Activated CD4-positive, alpha-beta memory T cell treated with anti-CD3 and anti-CD28 coated beads for 36 hours (primary cell): ENCODE measurements at regions not wholly inside any gene's neighbourhood (a gene's known extent, or its start where the extent isn't known, plus 50 kb on each side); places are given as distances from the start of the nearest gene placed in this dataset.
"Not testable (repeated sequence)": the region's sequence is repeated elsewhere in the genome, so short reads cannot be mapped to it uniquely, and the experiment has no call there.

Experiments
- CTCF ChIA-PET: fragments of 350-600 bp; sonication (Branson Sonifier 250); formaldehyde crosslinking; loops from one replicate; lab custom pipeline; 2021; ENCODE audit warnings: antibody characterized with exemption, inconsistent platforms; lab: Charles Lee
- POLR2A ChIA-PET: fragments of 350-600 bp; sonication (Branson Sonifier 250); formaldehyde crosslinking; loops from one replicate; lab custom pipeline; 2021; ENCODE audit warnings: antibody characterized with exemption; lab: Charles Lee
- DNase-seq: peaks from one replicate; pipeline ENCODE4 v3.0.0-alpha.2; 2020
- H3K27ac Mint-ChIP-seq: one replicate; pipeline ENCODE4 v1.8.0; 2021; ENCODE audit warnings: mixed read lengths
- H3K27me3 Mint-ChIP-seq: one replicate; pipeline ENCODE4 v1.8.0; 2021; ENCODE audit warnings: mixed read lengths
- H3K36me3 Mint-ChIP-seq: one replicate; pipeline ENCODE4 v1.8.0; 2021; ENCODE audit warnings: mixed read lengths
- H3K4me1 Mint-ChIP-seq: one replicate; pipeline ENCODE4 v1.8.0; 2021; ENCODE audit warnings: low read depth, mixed read lengths
- H3K4me3 Mint-ChIP-seq: one replicate; pipeline ENCODE4 v1.8.0; 2021; ENCODE audit warnings: mild to moderate bottlenecking, mixed read lengths
- H3K9me3 Mint-ChIP-seq: one replicate; pipeline ENCODE4 v1.8.0; 2021; ENCODE audit warnings: mixed read lengths
- intact Hi-C: fragments of 100-400 bp; cut with micrococcal nuclease; formaldehyde crosslinking; loops from one replicate; pipeline ENCODE4 v1.15.1; 2023

DNA sequence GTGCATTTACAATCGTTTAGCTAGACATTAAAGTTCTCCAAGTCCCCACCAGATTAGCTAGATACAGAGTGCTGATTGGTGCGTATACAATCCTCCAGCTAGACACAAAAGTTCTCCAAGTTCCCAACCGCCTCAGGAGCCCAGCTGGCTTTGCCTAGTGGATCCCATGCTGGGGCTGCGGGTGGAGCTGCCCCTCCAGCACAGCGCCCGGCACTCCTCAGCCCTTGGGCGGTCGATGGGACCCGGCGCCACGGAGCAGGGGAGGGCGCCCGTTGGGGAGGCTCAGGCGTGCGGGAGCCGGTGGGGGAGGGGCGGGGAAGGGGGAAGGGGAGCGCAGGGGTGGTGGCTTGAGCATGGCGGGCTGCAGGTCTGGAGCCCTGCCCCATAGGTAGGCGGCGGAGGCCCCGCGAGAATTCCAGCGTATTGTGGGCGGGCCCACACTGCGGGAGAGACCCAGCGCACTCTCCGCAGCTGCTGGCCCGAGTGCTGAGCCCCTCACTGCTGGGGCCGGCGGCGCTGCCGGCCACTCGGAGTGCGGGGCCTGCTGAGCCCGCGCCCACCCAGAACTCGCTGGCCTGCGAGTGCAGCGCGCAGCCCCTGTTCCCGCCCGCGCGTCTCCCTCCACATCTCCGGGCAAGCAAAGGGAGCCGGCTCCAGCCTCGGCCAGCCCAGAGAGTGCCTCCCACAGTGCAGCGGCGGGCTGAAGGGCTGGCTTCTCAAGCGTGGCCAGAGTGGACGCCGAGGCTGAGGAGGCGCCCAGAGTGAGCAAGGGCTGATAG lies 907.5 kb downstream of the CDH8 start:
- Mint-ChIP-seq H3K4me1 (no peaks in the 10 kb centered on the region), H3K9me3 (peaks cover 37% of the 10 kb centered on the region), H3K27me3 (no peaks in the 10 kb centered on the region)

DNA sequence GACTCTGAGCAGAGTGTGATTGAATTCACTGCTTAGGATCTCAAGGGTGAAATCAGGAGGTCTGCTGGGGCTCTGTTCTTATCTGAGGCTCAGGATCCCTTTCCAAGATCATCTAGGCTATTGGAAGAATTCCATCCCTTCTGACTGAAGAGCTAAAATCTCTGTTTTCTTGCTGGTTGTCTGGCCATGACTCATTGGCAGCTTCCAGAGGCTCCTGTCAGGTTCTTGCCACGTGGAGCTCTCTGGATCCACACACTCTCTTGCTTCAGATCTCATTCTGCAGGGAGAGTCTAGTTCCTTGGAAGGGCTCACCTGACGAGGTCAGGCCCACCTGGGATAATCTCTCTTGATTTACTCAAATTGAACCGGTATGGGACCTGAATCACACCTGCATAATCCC lies 930.7 kb downstream of the CDH8 start:
- intact Hi-C loops = no loop called here
- no peak for DNase-seq
- no peak overlapping the region for H3K4me3 Mint-ChIP-seq
- H3K9me3 Mint-ChIP-seq = peaks cover 22% of the 10 kb centered on the region
- H3K36me3 Mint-ChIP-seq = no peaks in the 10 kb centered on the region
- H3K4me1 Mint-ChIP-seq = no peaks in the 10 kb centered on the region
- no peak overlapping the region for H3K27ac Mint-ChIP-seq
- H3K27me3 Mint-ChIP-seq = no peaks in the 10 kb centered on the region
- POLR2A ChIA-PET = no interaction called here
- CTCF ChIA-PET = no interaction called here

More for the DNA sequence above, 907.5 kb downstream of the CDH8 start:
- ChIA-PET POLR2A (no interaction called here), CTCF (no interaction called here)
- H3K4me3 Mint-ChIP-seq = no peak overlapping the region
- intact Hi-C loops = no loop called here
- DNase-seq = no peak
- no peaks in the 10 kb centered on the region for H3K36me3 Mint-ChIP-seq
- no peak overlapping the region for H3K27ac Mint-ChIP-seq

GRCh38 chr16:61098505-61098904 lies 937.7 kb downstream of the CDH8 start:
- H3K36me3 Mint-ChIP-seq = no peaks in the 10 kb centered on the region
- H3K27ac Mint-ChIP-seq = no peak overlapping the region
- no peak overlapping the region for H3K4me3 Mint-ChIP-seq
- intact Hi-C loops = no loop called here
- no peaks in the 10 kb centered on the region for H3K4me1 Mint-ChIP-seq
- no peak for DNase-seq
- peaks cover 35% of the 10 kb centered on the region for H3K9me3 Mint-ChIP-seq
- H3K27me3 Mint-ChIP-seq = no peaks in the 10 kb centered on the region
- ChIA-PET CTCF (no interaction called here), POLR2A (no interaction called here)

GRCh38 chr16:61091300-61091699 lies 944.9 kb downstream of the CDH8 start:
- H3K36me3 Mint-ChIP-seq, H3K27me3 Mint-ChIP-seq, CTCF ChIA-PET, DNase-seq, POLR2A ChIA-PET, H3K4me3 Mint-ChIP-seq, intact Hi-C loops, H3K4me1 Mint-ChIP-seq, H3K27ac Mint-ChIP-seq: not testable (repeated sequence)
- peaks cover 52% of the 10 kb centered on the region for H3K9me3 Mint-ChIP-seq

GRCh38 chr16:61083711-61084110 lies 952.5 kb downstream of the CDH8 start:
- no peaks in the 10 kb centered on the region for H3K27me3 Mint-ChIP-seq
- H3K4me1 Mint-ChIP-seq = no peaks in the 10 kb centered on the region
- intact Hi-C loops = no loop called here
- H3K27ac Mint-ChIP-seq = no peak overlapping the region
- no peaks in the 10 kb centered on the region for H3K36me3 Mint-ChIP-seq
- DNase-seq = no peak
- CTCF ChIA-PET = no interaction called here
- peaks cover 48% of the 10 kb centered on the region for H3K9me3 Mint-ChIP-seq
- H3K4me3 Mint-ChIP-seq = no peak overlapping the region
- POLR2A ChIA-PET = no interaction called here

DNA sequence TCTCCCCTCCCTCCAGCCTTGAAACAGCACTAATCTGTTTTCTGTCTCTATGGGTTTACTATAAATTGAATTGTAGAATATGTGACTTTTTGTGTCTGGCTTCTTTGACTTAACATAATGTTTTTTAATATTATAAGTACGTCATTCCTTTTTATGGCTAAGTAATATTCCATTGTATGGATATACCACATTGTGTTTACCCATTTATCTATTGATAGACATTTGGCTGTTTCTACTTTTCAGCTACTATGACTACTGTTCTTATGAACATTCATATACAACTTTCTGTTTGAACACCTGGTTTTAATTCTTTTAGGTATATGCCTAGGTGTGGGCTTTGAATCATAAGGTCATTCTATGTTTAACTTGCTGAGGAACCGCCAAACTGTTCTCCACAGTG lies 961.9 kb downstream of the CDH8 start:
- CTCF ChIA-PET = no interaction called here
- H3K36me3 Mint-ChIP-seq = no peaks in the 10 kb centered on the region
- H3K9me3 Mint-ChIP-seq = peaks cover 33% of the 10 kb centered on the region
- H3K4me3 Mint-ChIP-seq = no peak overlapping the region
- POLR2A ChIA-PET = no interaction called here
- H3K27me3 Mint-ChIP-seq = no peaks in the 10 kb centered on the region
- H3K4me1 Mint-ChIP-seq = no peaks in the 10 kb centered on the region
- intact Hi-C loops = no loop called here
- no peak for DNase-seq
- H3K27ac Mint-ChIP-seq = no peak overlapping the region

- Mint-ChIP-seq H3K27me3 (no peaks in the 10 kb centered on the region), H3K4me1 (no peaks in the 10 kb centered on the region), H3K9me3 (peaks cover 30% of the 10 kb centered on the region), H3K27ac (no peak overlapping the region), H3K4me3 (no peak overlapping the region), H3K36me3 (no peaks in the 10 kb centered on the region)
- DNase-seq = no peak
- POLR2A ChIA-PET = no interaction called here
- intact Hi-C loops = no loop called here
- CTCF ChIA-PET = no interaction called here
Observed at GRCh38 chr16:61057635-61058034, 978.6 kb downstream of the CDH8 start.

DNA sequence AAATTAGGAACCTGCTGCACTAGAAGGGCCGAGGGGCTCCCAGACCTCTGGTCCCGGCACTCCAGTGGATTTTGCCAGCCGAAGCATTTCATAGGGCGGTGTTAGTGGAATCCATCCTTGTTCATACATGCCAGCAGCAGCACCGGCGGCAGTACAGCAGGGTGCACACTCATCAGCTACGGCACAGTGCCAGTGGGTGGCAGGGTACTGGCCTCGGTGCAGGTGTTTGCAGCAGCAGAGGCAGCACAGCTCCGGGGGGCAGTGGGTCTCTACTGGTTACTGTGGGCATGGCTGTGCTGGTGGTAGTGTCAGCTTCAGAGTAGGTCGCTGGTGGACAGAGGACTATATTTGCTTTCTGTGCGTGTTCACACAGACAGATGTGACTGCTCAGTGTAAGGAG lies 985.7 kb downstream of the CDH8 start:
- H3K27me3 Mint-ChIP-seq = no peaks in the 10 kb centered on the region
- H3K4me3 Mint-ChIP-seq = no peak overlapping the region
- no peaks in the 10 kb centered on the region for H3K4me1 Mint-ChIP-seq
- peaks cover 48% of the 10 kb centered on the region for H3K9me3 Mint-ChIP-seq
- no peak for DNase-seq
- intact Hi-C loops = no loop called here
- no peak overlapping the region for H3K27ac Mint-ChIP-seq
- H3K36me3 Mint-ChIP-seq = no peaks in the 10 kb centered on the region
- CTCF ChIA-PET = no interaction called here
- POLR2A ChIA-PET = no interaction called here

DNA sequence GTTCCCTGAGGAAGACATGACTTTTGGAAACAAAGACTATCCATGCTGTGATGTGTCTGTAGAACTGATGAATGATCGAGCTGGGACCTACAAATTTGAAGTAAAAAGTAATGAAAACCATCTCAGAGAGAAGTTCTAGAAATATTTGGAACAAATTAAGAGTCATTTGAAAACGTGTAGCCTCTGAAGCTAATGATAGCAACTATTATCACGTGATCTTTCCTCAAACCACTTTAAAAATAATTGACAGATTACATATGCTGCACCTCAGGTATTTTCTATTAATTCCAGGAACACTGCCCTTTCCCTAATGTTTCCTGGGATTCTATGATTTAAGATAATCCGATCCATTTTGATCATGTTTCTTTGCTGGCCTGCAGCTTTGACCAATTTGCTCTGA lies 990.3 kb downstream of the CDH8 start:
- POLR2A ChIA-PET = no interaction called here

DNA sequence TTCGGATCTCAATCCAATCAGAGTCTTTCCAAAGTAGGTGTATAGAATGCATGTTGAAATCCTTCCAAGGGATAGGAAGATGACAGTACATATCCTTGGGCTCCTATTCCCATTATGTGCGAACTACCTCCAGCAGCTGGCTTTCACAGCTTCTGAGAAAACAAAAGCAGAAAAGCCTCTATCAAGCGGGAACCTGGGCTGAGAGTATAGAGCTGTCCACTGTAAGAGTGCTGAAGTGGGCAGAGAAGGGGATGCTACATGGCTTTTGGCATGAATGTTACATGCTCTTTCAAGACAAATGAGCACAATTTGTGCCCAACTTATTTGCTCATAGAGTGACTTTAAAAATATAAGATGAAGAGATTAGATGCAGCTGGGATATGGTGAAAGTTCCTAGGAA lies 993.5 kb downstream of the CDH8 start:
- Mint-ChIP-seq H3K27ac (no peak overlapping the region), H3K4me1 (no peaks in the 10 kb centered on the region), H3K4me3 (no peak overlapping the region), H3K27me3 (no peaks in the 10 kb centered on the region), H3K9me3 (peaks cover 46% of the 10 kb centered on the region), H3K36me3 (no peaks in the 10 kb centered on the region)
- DNase-seq = no peak
- intact Hi-C loops = no loop called here
- CTCF ChIA-PET = no interaction called here
- POLR2A ChIA-PET = no interaction called here

More for the DNA sequence above, 990.3 kb downstream of the CDH8 start:
- intact Hi-C loops = no loop called here
- no peak for DNase-seq
- Mint-ChIP-seq H3K4me1 (no peaks in the 10 kb centered on the region), H3K27me3 (no peaks in the 10 kb centered on the region), H3K4me3 (no peak overlapping the region), H3K9me3 (peaks cover 65% of the 10 kb centered on the region), H3K27ac (no peak overlapping the region), H3K36me3 (no peaks in the 10 kb centered on the region)
- CTCF ChIA-PET = no interaction called here

- Mint-ChIP-seq H3K27me3 (no peaks in the 10 kb centered on the region), H3K9me3 (peaks cover 32% of the 10 kb centered on the region), H3K4me3 (no peak overlapping the region), H3K36me3 (no peaks in the 10 kb centered on the region), H3K4me1 (no peaks in the 10 kb centered on the region), H3K27ac (no peak overlapping the region)
- CTCF ChIA-PET = no interaction called here
- no peak for DNase-seq
- POLR2A ChIA-PET = no interaction called here
- intact Hi-C loops = no loop called here
Observed at GRCh38 chr16:61030616-61031015, 1005.6 kb downstream of the CDH8 start.

- Mint-ChIP-seq H3K4me1 (no peaks in the 10 kb centered on the region), H3K9me3 (peaks cover 34% of the 10 kb centered on the region), H3K27me3 (no peaks in the 10 kb centered on the region), H3K27ac (no peak overlapping the region), H3K36me3 (no peaks in the 10 kb centered on the region), H3K4me3 (no peak overlapping the region)
- DNase-seq = no peak
- CTCF ChIA-PET = interaction anchor here (0.6 kb wide), 1 partner anchor 21 kb away, joined by 3 read pairs; no protein-coding TSS in a partner anchor
- POLR2A ChIA-PET = no interaction called here
- intact Hi-C loops = no loop called here
Observed at GRCh38 chr16:61024180-61024900, 1011.9 kb downstream of the CDH8 start.

DNA sequence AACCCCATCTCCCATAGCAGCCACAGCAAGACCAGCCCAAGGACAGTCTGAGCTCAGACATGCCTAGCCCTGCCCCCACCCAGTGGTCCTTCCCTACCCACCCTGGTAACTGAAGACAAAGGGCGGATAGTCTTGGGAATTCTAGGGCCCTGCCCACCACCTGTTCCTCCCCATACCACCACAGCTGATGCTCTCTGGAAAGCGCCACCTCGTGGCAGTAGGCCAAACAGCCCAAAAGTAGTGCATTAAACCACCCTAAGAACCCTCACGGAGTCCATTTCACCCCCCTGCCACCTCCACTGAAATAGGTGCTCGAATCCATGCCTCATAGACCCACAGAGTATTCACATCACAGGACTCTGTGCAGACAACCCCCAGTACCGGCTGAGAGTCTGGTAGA lies 1021.4 kb downstream of the CDH8 start:
- H3K4me1 Mint-ChIP-seq = no peaks in the 10 kb centered on the region
- no peak overlapping the region for H3K4me3 Mint-ChIP-seq
- H3K27me3 Mint-ChIP-seq = no peaks in the 10 kb centered on the region
- DNase-seq = no peak
- ChIA-PET POLR2A (no interaction called here), CTCF (no interaction called here)
- no peaks in the 10 kb centered on the region for H3K36me3 Mint-ChIP-seq
- peaks cover 12% of the 10 kb centered on the region for H3K9me3 Mint-ChIP-seq
- intact Hi-C loops = no loop called here
- H3K27ac Mint-ChIP-seq = no peak overlapping the region
